HEK293 (cell line): ENCODE measurements at regions not wholly inside any gene's neighbourhood (a gene's known extent, or its start where the extent isn't known, plus 50 kb on each side); places are given as distances from the start of the nearest gene placed in this dataset.

Source experiments
- CTCF ChIA-PET: fragments of 350-600 bp; formaldehyde crosslinking; extraction: SDS; loops from one replicate; lab custom pipeline; 2021; ENCODE audit warnings: antibody characterized with exemption; lab: Yijun Ruan, JAX
- POLR2A ChIA-PET: fragments of 300-600 bp; formaldehyde crosslinking; extraction: SDS; loops from one replicate; lab custom pipeline; 2020; ENCODE audit warnings: antibody characterized with exemption, inconsistent platforms; lab: Yijun Ruan, JAX
- H3K27ac ChIP-seq: fragments of 200-500 bp; sonication (Bioruptor generic); 2 replicates; pipeline ENCODE4 v1.5.1; 2014; ENCODE audit warnings: low read depth, low read length, control low read depth, inconsistent platforms; ENCODE audit errors: extremely low read depth
- H3K36me3 ChIP-seq, 2 experiments: fragments of 200-500 bp in 1 of 2; sonication (Bioruptor generic) in 1 of 2; 1 replicate in 1 of 2; 2 replicates in 1 of 2; pipeline ENCODE4 v1.5.1; 2014 to 2017; ENCODE audit warnings: inconsistent platforms in 2 of 2, low read length in 2 of 2; ENCODE audit not compliant: control insufficient read depth in 2 of 2, insufficient read depth in 1 of 2
- H3K4me1 ChIP-seq: fragments of 200-500 bp; sonication (Bioruptor generic); 2 replicates; pipeline ENCODE4 v1.5.1; 2014; ENCODE audit warnings: mild to moderate bottlenecking, low read length, inconsistent platforms; ENCODE audit not compliant: control insufficient read depth, insufficient read depth
- H3K4me3 ChIP-seq: 2 replicates; pipeline ENCODE4 v1.5.1; 2011; ENCODE audit warnings: low read depth, mild to moderate bottlenecking, control low read depth, low read length, moderate library complexity
- H3K9me3 ChIP-seq: fragments of 200-500 bp; sonication (Bioruptor generic); 2 replicates; pipeline ENCODE4 v1.5.1; 2014; ENCODE audit warnings: low read depth, low read length, inconsistent platforms; ENCODE audit not compliant: control insufficient read depth, insufficient read depth
- CTCF ChIP-seq: fragments of 450-650 bp; formaldehyde crosslinking; IDR thresholded peaks from 2 replicates; pipeline ENCODE4 v1.5.1; 2016; ENCODE audit warnings: missing biosample characterization, missing genetic modification characterization
- EGR2 ChIP-seq: fragments of 450-650 bp; formaldehyde crosslinking; IDR thresholded peaks from 2 replicates; pipeline ENCODE4 v1.5.1; 2016; ENCODE audit warnings: low read depth, missing biosample characterization, missing genetic modification characterization
- GLIS1 ChIP-seq: fragments of 450-650 bp; formaldehyde crosslinking; IDR thresholded peaks from 2 replicates; pipeline ENCODE4 v1.5.1; 2016; ENCODE audit warnings: missing biosample characterization, missing genetic modification characterization
- HOXC10 ChIP-seq: sonication (generic); formaldehyde crosslinking; IDR thresholded peaks from 2 replicates; pipeline ENCODE4 v1.8.1; 2023; ENCODE audit warnings: mild to moderate bottlenecking, missing genetic modification reagents
- KLF10 ChIP-seq: fragments of 450-650 bp; IDR thresholded peaks from 2 replicates; pipeline ENCODE4 v1.5.1; 2018; ENCODE audit warnings: missing biosample characterization, mild to moderate bottlenecking, missing genetic modification characterization
- KLF16 ChIP-seq: fragments of 450-650 bp; formaldehyde crosslinking; IDR thresholded peaks from 2 replicates; pipeline ENCODE4 v1.5.1; 2017; ENCODE audit warnings: missing biosample characterization, missing genetic modification characterization
- MZF1 ChIP-seq: fragments of 450-650 bp; formaldehyde crosslinking; IDR thresholded peaks from 2 replicates; pipeline ENCODE4 v1.5.1; 2017; ENCODE audit warnings: missing biosample characterization, missing genetic modification characterization, borderline replicate concordance
- OVOL3 ChIP-seq: fragments of 450-650 bp; formaldehyde crosslinking; IDR thresholded peaks from 2 replicates; pipeline ENCODE4 v1.5.1; 2016; ENCODE audit warnings: missing biosample characterization, missing genetic modification characterization
- PBX3 ChIP-seq: sonication (generic); formaldehyde crosslinking; IDR thresholded peaks from 2 replicates; pipeline ENCODE4 v1.8.1; 2022; ENCODE audit warnings: mild to moderate bottlenecking, moderate library complexity, missing genetic modification reagents
- SCRT1 ChIP-seq: fragments of 450-650 bp; formaldehyde crosslinking; IDR thresholded peaks from 2 replicates; pipeline ENCODE4 v1.5.1; 2016; ENCODE audit warnings: missing biosample characterization, missing genetic modification characterization, borderline replicate concordance
- ZBTB10 ChIP-seq: fragments of 450-650 bp; formaldehyde crosslinking; IDR thresholded peaks from 2 replicates; pipeline ENCODE4 v1.5.1; 2016; ENCODE audit warnings: missing biosample characterization, missing genetic modification characterization
- ZBTB17 ChIP-seq: fragments of 450-650 bp; formaldehyde crosslinking; IDR thresholded peaks from 2 replicates; pipeline ENCODE4 v1.5.1; 2016; ENCODE audit warnings: missing biosample characterization, missing genetic modification characterization
- ZBTB7A ChIP-seq: fragments of 450-650 bp; formaldehyde crosslinking; IDR thresholded peaks from 2 replicates; pipeline ENCODE4 v1.5.1; 2016; ENCODE audit warnings: low read depth, missing biosample characterization, missing genetic modification characterization
- ZNF148 ChIP-seq: fragments of 450-650 bp; formaldehyde crosslinking; IDR thresholded peaks from 2 replicates; pipeline ENCODE4 v1.5.0; 2017; ENCODE audit warnings: missing biosample characterization, missing genetic modification characterization, borderline replicate concordance
- ZNF157 ChIP-seq: fragments of 450-650 bp; formaldehyde crosslinking; IDR thresholded peaks from 2 replicates; pipeline ENCODE4 v1.5.1; 2016; ENCODE audit warnings: missing biosample characterization, missing genetic modification characterization
- ZNF175 ChIP-seq: fragments of 450-650 bp; formaldehyde crosslinking; IDR thresholded peaks from 2 replicates; pipeline ENCODE4 v1.5.1; 2016; ENCODE audit warnings: missing biosample characterization, missing genetic modification characterization
- ZNF2 ChIP-seq: fragments of 450-650 bp; formaldehyde crosslinking; IDR thresholded peaks from 2 replicates; pipeline ENCODE4 v1.5.1; 2016; ENCODE audit warnings: missing biosample characterization, missing genetic modification characterization
- ZNF274 ChIP-seq, 2 experiments: fragments of 200-500 bp in 1 of 2; fragments of 450-650 bp in 1 of 2; sonication (Bioruptor generic) in 1 of 2; formaldehyde crosslinking in 1 of 2; IDR thresholded peaks; 2 replicates each; pipeline versions ENCODE4 v1.5.1 to v1.6.1; 2014 to 2016; ENCODE audit warnings: borderline replicate concordance in 1 of 2, inconsistent platforms in 1 of 2, low read length in 1 of 2, missing biosample characterization in 1 of 2, missing genetic modification characterization in 1 of 2
- ZNF501 ChIP-seq: fragments of 450-650 bp; formaldehyde crosslinking; IDR thresholded peaks from 2 replicates; pipeline ENCODE4 v1.5.1; 2016; ENCODE audit warnings: missing biosample characterization, missing genetic modification characterization
- ZNF514 ChIP-seq: fragments of 450-650 bp; formaldehyde crosslinking; IDR thresholded peaks from 2 replicates; pipeline ENCODE4 v1.5.1; 2016; ENCODE audit warnings: missing biosample characterization, missing genetic modification characterization
- ZNF544 ChIP-seq: fragments of 450-650 bp; formaldehyde crosslinking; IDR thresholded peaks from 2 replicates; pipeline ENCODE4 v1.5.0; 2017; ENCODE audit warnings: missing biosample characterization, missing genetic modification characterization
- ZNF555 ChIP-seq: fragments of 450-650 bp; formaldehyde crosslinking; conservative IDR thresholded peaks from 2 replicates; pipeline ENCODE4 v1.5.1; 2017; ENCODE audit warnings: missing biosample characterization, mild to moderate bottlenecking, missing genetic modification characterization, inconsistent platforms
- ZNF596 ChIP-seq: fragments of 450-650 bp; IDR thresholded peaks from 2 replicates; pipeline ENCODE4 v1.5.0; 2018; ENCODE audit warnings: missing biosample characterization, mild to moderate bottlenecking, missing genetic modification characterization, moderate library complexity
- ZNF654 ChIP-seq: fragments of 450-650 bp; formaldehyde crosslinking; IDR thresholded peaks from 2 replicates; pipeline ENCODE4 v1.5.1; 2016; ENCODE audit warnings: low read depth, missing biosample characterization, missing genetic modification characterization
- ZNF777 ChIP-seq: fragments of 450-650 bp; formaldehyde crosslinking; IDR thresholded peaks from 2 replicates; pipeline ENCODE4 v1.5.1; 2017; ENCODE audit warnings: missing biosample characterization, missing genetic modification characterization, borderline replicate concordance
- ZNF830 ChIP-seq: fragments of 450-650 bp; IDR thresholded peaks from 2 replicates; pipeline ENCODE4 v1.5.0; 2018; ENCODE audit warnings: missing biosample characterization, missing genetic modification characterization, low read depth, mild to moderate bottlenecking, moderate library complexity

GRCh38 chr18:40882468-40882867 lies 1072.6 kb upstream of the PIK3C3 start (continued):
- TF ChIP-seq PBX3 (CRISPR knock-in tag) (no peak), ZNF501 (tag by site-specific recombination) (no peak), ZNF654 (tag by site-specific recombination) (no peak), ZNF596 (tag by site-specific recombination) (no peak)

- ChIA-PET CTCF (no interaction called here), POLR2A (no interaction called here)
- no peak overlapping the region for H3K27ac ChIP-seq
- H3K4me3 ChIP-seq: no peak overlapping the region
- no peaks in the 10 kb centered on the region for H3K4me1 ChIP-seq
- TF ChIP-seq KLF10: no peak
- TF ChIP-seq ZBTB7A (tag by site-specific recombination): no peak
- no peak for TF ChIP-seq HOXC10
- TF ChIP-seq EGR2 (tag by site-specific recombination): no peak
- TF ChIP-seq ZBTB10 (tag by site-specific recombination): no peak
- TF ChIP-seq ZNF514 (tag by site-specific recombination): no peak
- TF ChIP-seq MZF1 (tag by site-specific recombination): no peak
- no peak for TF ChIP-seq SCRT1 (tag by site-specific recombination)
- no peak for TF ChIP-seq GLIS1 (tag by site-specific recombination)
- no peak for TF ChIP-seq ZNF544 (tag by site-specific recombination)
- TF ChIP-seq, all 188 proteins: peak for 0
- Histone ChIP-seq H3K9me3 (no peaks in the 10 kb centered on the region), H3K36me3 (no peaks in the 10 kb centered on the region)
Observed at GRCh38 chr18:40878371-40878770, 1076.7 kb upstream of the PIK3C3 start.

- Histone ChIP-seq H3K4me3 (no peak overlapping the region), H3K36me3 (no peaks in the 10 kb centered on the region), H3K9me3 (no peaks in the 10 kb centered on the region), H3K27ac (no peak overlapping the region), H3K4me1 (no peaks in the 10 kb centered on the region)
- CTCF ChIA-PET: interaction anchor here (0.7 kb wide), 1 partner anchor 54 kb away, joined by 3 read pairs; no protein-coding TSS in a partner anchor
- TF ChIP-seq ZNF777 (tag by site-specific recombination) (no peak), ZNF596 (tag by site-specific recombination) (no peak), ZNF2 (no peak), ZNF830 (no peak), ZNF157 (no peak), HOXC10 (no peak), ZNF274 (IDR thresholded peaks at IDR 0.05; ENCODE audit: low read length) (no peak), ZNF274 (tag by site-specific recombination; IDR thresholded peaks at IDR 0.05; ENCODE audit: borderline replicate concordance) (no peak), CTCF (no peak), ZNF555 (tag by site-specific recombination) (no peak), ZNF175 (tag by site-specific recombination) (no peak), SCRT1 (tag by site-specific recombination) (no peak), OVOL3 (no peak), ZNF148 (tag by site-specific recombination) (no peak), KLF16 (tag by site-specific recombination) (no peak), ZBTB17 (tag by site-specific recombination) (no peak)
- POLR2A ChIA-PET: no interaction called here
Observed at GRCh38 chr18:40877096-40877495, 1077.9 kb upstream of the PIK3C3 start.
